Activated T-helper 17 cell treated with anti-CD3 and anti-CD28 coated beads, Interleukin-2, amount 50 U/mL, for 72 hours (primary cell): ENCODE measurements at regions not wholly inside any gene's neighbourhood (a gene's known extent, or its start where the extent isn't known, plus 50 kb on each side); places are given as distances from the start of the nearest gene placed in this dataset.
"Not testable (repeated sequence)": the region's sequence is repeated elsewhere in the genome, so short reads cannot be mapped to it uniquely, and the experiment has no call there.

Experiments
- ATAC-seq: fragments of 150-1000 bp; cut with Tn5 transposase; replicated peaks from 2 replicates; pipeline ENCODE4 v1.10.0; 2021; ENCODE audit warnings: mild to moderate bottlenecking, moderate library complexity
- H3K27ac Mint-ChIP-seq: one replicate; pipeline ENCODE4 v1.8.0; 2022; ENCODE audit warnings: mixed read lengths
- H3K27me3 Mint-ChIP-seq: one replicate; pipeline ENCODE4 v1.8.0; 2022; ENCODE audit warnings: mixed read lengths
- H3K36me3 Mint-ChIP-seq: one replicate; pipeline ENCODE4 v1.8.0; 2022; ENCODE audit warnings: low read depth, mild to moderate bottlenecking, mixed read lengths
- H3K4me1 Mint-ChIP-seq: one replicate; pipeline ENCODE4 v1.8.0; 2022; ENCODE audit warnings: mixed read lengths
- H3K4me3 Mint-ChIP-seq: one replicate; pipeline ENCODE4 v1.8.0; 2022; ENCODE audit warnings: mild to moderate bottlenecking, mixed read lengths
- H3K9me3 Mint-ChIP-seq: one replicate; pipeline ENCODE4 v1.8.0; 2022; ENCODE audit warnings: mixed read lengths

DNA sequence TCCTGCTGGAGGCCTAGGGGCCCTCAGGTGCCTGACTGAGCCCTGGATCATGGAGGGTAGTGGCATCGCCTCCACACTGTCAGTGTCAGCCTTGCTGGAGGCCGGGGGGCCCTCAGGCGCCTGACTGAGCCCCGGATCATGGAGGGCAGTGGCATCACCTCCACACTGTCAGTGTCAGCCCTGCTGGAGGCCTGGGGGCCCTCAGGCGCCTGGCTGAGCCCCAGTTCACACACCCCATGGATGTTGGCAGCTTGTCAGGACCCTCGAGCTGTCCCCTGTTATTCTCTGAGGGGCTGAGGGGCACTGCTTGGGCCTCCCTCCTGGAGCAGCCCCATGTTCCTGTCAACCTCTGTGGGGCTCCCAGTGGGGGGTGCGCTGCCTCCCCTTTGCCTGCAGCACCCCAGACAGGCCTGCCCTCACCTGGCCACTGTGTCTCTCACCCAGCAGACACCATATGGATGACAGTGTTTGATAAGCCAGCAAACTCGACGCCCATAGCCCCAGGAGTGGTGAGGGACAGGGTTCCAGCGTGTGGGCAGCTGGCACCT is 197.6 kb downstream of the LIPI start:
- Mint-ChIP-seq H3K36me3 (no peaks in the 10 kb centered on the region), H3K4me3 (no peak overlapping the region), H3K9me3 (no peaks in the 10 kb centered on the region), H3K27me3 (no peaks in the 10 kb centered on the region), H3K4me1 (no peaks in the 10 kb centered on the region), H3K27ac (no peak overlapping the region)
- ATAC-seq: no peak

DNA sequence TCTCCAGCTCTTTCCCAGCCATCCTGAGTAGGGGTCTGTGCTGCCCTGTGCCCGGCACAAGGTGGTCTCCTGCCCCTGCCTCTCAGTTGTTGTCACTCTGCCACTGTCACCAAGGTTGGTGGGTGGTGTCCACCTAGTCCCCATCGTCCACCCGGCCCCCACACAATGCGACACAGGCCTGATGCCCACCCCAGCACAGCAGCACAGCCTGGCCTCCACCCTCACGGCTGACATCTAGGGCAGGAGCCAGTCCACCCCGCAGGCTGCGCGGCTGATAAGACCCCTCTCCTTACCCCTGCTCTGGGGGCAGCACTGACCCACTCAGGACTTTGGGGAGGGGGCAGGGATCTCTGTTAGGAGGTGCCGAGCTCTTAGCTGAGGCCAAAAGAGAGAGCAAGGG is 198.3 kb downstream of the LIPI start:
- Mint-ChIP-seq H3K36me3 (no peaks in the 10 kb centered on the region), H3K27ac (no peak overlapping the region), H3K27me3 (no peaks in the 10 kb centered on the region), H3K9me3 (no peaks in the 10 kb centered on the region), H3K4me3 (no peak overlapping the region), H3K4me1 (no peaks in the 10 kb centered on the region)
- no peak for ATAC-seq

DNA sequence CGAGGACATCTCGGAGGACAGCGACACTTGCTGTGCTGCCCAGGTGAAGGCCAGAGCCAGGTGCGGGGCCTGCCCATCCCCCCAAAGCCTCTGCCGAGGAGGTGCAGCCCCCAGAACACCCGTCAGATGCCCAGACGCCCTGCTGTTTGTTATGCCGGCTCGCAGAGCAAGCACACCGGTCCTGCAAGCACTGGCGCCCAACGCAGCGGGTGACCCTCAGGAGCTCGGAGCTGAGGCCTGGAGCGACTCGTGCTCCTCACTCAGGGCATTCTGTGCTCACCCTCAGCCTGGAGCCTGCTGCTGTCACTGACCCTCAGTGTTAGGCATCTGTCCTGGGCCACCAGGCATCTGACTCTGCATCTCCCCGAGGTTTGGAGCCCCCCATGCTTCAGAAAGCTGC is 199.0 kb downstream of the LIPI start:
- H3K27ac Mint-ChIP-seq, H3K9me3 Mint-ChIP-seq, H3K27me3 Mint-ChIP-seq, ATAC-seq, H3K36me3 Mint-ChIP-seq, H3K4me3 Mint-ChIP-seq, H3K4me1 Mint-ChIP-seq: not testable (repeated sequence)

DNA sequence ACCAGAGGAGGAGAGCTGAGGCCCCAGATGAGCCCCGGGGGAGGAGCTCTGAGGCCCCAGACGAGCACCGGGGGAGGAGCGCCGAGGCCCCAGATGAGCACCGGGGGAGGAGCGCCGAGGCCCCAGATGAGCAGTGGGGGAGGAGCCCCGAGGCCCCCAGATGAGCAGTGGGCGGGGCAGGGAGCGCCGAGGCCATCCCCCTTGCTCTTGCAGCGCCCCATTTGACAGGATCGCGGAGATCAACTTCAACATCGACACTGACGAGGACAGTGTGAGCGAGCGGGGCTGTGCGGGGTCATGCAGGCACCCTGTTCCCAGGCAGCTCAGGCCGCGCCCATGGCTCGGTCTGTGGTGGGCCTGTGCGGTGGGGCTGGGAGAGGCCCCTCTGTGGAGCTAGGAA is 199.6 kb downstream of the LIPI start:
- not testable (repeated sequence) for H3K36me3 Mint-ChIP-seq, ATAC-seq, H3K27me3 Mint-ChIP-seq, H3K4me3 Mint-ChIP-seq, H3K27ac Mint-ChIP-seq, H3K9me3 Mint-ChIP-seq, H3K4me1 Mint-ChIP-seq

DNA sequence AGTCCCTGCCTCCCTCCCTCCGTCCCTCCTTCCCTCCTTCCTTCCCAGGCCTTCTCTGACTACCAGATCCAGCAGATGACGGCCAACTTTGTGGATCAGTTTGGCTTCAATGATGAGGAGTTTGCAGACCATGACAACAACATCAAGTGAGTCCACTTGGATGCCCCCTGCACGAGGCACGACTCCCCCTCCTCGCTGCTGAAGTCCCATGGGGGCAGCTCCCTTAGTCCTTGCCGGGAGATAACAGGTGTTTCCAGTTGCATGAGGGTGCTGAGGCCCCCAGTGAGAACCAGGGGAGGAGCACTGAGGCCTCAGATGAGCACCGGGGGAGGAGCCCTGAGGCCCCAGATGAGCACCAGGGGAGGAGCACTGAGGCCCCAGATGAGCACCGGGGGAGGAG is 200.0 kb downstream of the LIPI start:
- H3K9me3 Mint-ChIP-seq: no peaks in the 10 kb centered on the region
- H3K4me1 Mint-ChIP-seq: no peaks in the 10 kb centered on the region
- no peaks in the 10 kb centered on the region for H3K36me3 Mint-ChIP-seq
- H3K27me3 Mint-ChIP-seq: no peaks in the 10 kb centered on the region
- no peak overlapping the region for H3K27ac Mint-ChIP-seq
- ATAC-seq: no peak
- H3K4me3 Mint-ChIP-seq: no peak overlapping the region

DNA sequence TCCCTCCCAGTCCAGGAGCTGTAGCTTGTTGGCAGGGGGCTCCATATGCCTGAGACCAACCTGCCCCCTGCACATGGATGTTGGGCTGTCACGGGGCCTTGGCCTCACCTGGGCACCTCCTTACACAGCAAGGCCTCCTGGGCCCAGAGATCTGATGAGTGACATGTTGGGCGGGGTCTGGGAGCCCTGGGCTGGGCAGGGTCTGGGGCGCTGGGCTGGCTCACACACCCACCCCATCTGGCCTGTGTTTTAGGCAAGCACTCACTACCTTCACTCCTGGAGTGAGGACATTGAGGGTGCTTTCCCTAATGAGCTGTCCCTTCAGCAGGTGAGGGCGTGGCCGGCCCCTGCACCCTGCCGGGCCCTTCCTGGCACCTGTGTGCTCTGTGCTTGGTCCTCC is 200.8 kb downstream of the LIPI start:
- not testable (repeated sequence) for H3K27me3 Mint-ChIP-seq, H3K27ac Mint-ChIP-seq, H3K4me1 Mint-ChIP-seq, H3K36me3 Mint-ChIP-seq, H3K4me3 Mint-ChIP-seq, H3K9me3 Mint-ChIP-seq, ATAC-seq

DNA sequence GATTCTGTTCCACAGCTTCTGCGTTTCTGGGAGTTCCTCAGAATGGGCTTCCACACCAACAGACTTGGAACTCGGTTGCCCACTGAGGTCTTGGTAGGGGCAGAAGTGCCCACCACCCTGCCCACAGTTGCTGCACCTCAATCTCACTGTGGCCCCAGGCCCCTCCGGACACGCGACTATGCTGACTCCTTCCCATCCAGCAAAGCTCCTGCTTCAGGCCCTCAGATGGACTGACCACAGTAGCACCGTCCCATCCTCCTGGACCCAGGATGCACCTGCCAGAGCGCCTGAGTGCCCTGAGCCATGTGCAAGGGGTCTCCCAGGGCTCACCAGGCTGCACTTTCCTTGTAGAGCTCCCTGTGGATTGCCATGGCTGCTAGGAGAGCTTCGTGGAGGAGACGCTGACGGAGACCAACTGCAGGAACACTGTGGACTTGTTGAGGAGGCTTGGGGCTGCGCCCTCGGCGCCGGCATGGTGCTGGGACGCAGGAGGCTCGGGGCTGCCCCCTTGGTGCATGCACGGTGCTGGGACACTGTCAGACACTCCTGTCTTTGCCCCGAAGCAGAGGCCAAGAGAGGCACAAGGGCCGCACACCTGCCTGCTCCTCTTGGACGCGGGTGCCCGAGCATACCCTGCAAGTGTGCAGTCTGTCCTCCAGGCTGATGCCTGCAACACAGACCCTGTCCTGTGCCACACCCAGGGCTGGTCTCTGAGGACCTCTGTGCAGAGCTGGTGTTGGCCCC is 201.3 kb downstream of the LIPI start:
- H3K4me3 Mint-ChIP-seq, H3K9me3 Mint-ChIP-seq, H3K4me1 Mint-ChIP-seq, ATAC-seq, H3K36me3 Mint-ChIP-seq, H3K27me3 Mint-ChIP-seq, H3K27ac Mint-ChIP-seq: not testable (repeated sequence)

DNA sequence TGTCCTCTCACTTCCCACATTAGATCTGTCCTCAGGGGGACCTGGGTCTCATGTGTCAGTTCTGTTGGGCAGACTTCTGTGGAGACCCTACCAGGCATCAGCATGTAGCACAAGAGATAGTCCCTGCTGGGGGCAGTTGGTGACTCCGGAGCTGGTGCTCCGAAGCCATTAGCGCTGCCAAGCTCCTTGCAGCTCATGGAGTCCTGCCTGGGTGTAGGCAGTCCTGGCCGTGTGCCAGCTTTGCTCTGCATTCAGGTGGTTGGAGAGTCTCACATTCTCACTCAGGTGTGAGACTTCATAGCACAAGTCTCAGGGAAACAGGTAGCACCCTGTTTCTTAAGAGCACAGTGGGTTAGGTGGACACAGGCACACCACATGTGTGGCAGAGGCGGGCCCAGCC is 202.3 kb downstream of the LIPI start:
- not testable (repeated sequence) for H3K27ac Mint-ChIP-seq, H3K4me3 Mint-ChIP-seq, ATAC-seq, H3K36me3 Mint-ChIP-seq, H3K4me1 Mint-ChIP-seq, H3K9me3 Mint-ChIP-seq, H3K27me3 Mint-ChIP-seq

DNA sequence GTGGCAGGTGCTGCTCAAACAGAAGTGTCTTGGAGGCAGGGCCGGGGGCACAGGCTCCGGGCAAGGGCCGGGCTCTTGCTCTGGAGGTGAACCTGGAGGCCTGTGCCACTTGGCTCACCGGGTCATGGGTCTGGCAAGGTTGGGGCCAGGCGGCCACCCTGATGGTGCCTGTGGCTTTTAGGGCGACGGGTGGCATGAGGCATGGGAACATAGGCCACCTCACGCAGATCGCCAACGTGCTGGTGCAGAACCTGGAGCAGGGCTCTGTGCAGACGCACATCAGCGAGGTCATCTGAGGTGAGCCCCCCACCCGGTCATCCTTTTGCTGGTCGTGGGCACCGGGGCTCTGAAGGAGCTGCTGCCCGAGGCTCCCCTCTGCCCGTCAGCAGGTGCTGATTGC is 202.7 kb downstream of the LIPI start:
- H3K4me3 Mint-ChIP-seq, ATAC-seq, H3K9me3 Mint-ChIP-seq, H3K36me3 Mint-ChIP-seq, H3K27me3 Mint-ChIP-seq, H3K27ac Mint-ChIP-seq, H3K4me1 Mint-ChIP-seq: not testable (repeated sequence)

DNA sequence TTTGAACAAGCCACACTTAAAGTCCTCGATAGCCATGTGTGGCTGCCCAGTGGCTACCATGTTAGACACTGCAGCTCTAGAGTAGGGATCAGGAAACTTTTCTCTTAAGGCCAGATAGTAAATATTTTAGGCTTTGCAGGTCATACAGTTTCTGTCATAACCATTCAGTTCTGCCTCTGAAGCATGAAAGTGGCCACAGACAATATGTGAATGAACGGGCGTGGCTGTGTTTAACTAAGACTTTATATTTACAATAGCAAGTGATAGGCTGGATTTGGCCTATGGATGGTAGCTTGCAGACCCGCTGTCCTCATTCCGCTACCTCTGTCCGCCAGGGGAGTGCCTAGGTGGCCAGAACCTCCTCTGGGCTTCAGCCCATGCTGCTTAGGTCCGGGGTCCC is 204.6 kb downstream of the LIPI start:
- H3K36me3 Mint-ChIP-seq, H3K27ac Mint-ChIP-seq, ATAC-seq, H3K4me3 Mint-ChIP-seq, H3K9me3 Mint-ChIP-seq, H3K27me3 Mint-ChIP-seq, H3K4me1 Mint-ChIP-seq: not testable (repeated sequence)

DNA sequence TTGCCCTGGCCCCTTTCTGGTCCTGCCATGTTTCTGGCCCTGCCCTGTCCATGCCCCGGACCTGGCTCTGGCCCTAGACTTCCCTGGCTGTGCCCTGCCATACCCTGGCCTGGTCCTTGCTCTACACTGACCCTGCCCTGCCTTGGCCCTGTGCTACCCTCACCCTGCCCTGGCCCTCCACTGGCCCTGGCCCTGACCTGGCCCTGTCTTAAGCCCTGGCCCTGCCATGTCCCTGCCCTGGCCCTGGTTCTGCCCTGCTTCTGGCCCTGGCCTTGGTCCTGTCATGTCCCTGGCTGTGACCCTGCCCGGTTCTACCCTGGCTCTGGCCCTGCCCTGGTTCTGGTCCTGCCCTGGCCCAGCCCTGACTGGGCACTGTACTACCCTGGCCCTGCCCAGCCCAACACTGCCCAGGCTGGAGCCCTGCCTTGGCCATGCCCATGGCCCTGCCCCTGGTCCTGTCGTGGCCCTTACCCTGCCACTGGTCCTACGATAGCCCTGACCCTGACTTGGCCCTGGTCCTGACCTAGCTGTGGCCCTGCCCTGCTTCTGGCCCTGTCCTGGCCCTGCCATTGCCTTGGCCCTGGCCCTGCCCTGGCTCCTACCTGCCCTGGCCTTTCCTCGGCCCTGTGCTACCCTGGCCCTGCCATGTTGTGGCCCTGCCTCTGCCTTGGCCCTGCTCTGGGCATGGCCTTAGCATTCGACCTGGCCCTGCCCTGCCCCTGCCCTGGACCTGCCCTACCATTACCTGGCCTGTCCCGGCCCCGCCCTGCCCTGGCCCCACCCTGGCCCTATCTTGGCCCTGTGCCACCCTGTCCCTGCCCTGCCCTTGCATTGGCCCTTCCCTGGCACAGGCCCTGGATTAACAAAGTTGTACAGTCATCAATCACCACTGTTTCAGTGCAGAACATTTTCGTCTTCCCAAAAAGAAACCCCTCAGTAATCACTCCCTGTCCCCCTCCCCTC is 223.5 kb downstream of the LIPI start:
- not testable (repeated sequence) for H3K27me3 Mint-ChIP-seq, H3K36me3 Mint-ChIP-seq, H3K4me1 Mint-ChIP-seq, H3K9me3 Mint-ChIP-seq, H3K4me3 Mint-ChIP-seq, H3K27ac Mint-ChIP-seq
- ATAC-seq: peak; percentile 24

DNA sequence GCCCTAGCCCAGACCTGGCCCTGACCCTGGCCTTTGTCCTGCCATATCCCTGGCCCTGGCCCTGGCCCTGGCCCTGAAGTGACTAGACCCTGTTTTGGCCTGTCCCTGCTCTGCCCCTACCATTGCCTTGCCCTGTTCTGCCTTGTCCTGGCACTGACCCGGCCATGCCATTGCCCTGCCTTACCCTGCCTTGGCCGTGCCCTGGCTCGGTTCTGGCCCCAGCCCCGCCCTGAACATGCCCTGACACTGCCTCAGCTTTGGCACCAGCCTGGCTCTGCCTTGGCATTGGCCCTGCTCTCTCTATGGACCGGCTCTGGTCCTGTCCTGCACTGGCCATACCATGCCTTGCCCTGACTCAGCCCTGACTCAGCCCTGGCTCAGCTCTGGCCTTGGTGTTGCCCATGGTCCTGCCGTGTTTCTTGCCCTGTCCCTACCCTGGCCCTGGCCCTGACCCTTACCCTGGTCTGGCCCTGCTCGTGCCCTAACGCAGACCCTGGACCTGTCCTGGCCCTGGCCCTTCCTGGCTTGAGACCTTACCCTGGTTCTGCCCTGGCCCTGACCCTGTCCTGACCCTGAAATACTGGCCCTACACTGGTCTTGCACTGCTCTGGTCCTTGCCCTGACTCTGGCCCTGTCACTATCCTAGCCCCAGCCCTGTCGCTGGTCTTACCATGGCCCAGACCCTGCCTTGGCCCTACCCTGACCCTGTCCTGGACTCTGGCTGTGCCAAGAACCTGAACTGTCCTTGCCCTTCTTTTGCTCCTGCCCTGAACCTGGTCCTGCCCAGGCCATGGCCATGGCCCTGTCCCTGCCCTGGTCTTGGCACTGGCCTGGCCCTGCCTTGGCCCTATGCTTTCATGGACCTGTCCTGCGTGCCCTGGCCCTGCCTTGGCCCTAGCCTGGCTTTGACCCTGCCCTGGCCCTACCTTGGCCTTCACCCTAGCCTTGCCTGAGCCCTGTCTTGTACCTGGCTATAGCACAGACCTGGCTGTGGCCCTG is 224.6 kb downstream of the LIPI start:
- not testable (repeated sequence) for H3K9me3 Mint-ChIP-seq, H3K27me3 Mint-ChIP-seq, H3K4me3 Mint-ChIP-seq, H3K27ac Mint-ChIP-seq, H3K36me3 Mint-ChIP-seq, H3K4me1 Mint-ChIP-seq
- peak; percentile 23 for ATAC-seq

DNA sequence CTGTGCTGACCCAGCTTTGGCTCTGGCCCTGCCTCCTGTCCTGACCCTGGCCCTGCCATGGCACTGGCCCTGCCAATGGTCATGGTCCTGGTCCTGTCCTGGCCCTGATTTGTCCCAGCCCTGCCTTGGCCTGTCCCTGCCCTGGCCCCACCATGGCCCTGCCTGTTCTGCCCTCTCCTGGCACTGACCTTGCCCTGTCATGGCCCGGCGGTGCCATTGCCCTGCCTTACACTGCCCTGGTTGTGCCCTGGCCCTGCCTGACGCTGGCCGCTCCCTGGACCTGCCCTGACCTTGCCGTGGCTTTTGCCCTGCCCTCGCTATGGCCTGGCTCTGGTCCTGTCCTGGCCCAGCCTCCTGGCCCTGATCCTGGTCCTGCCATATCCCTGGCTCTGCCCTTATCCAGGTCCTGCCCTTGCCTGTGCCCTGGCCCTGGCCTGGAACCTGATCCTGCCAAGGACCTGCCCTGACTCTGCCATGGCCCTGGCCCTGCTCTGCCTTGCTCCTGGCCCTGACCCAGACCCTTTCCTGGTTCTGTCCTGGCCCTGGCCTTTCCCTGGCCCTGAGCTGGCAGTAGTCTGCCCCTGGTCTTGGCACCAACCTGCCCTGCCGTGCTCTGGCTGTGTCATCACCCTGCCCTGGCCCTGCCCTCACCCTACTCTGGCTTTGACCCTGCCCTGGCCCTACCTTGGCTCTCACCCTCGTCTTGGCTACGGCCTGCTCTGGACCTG is 225.5 kb downstream of the LIPI start:
- H3K27ac Mint-ChIP-seq, H3K9me3 Mint-ChIP-seq, H3K4me3 Mint-ChIP-seq, H3K36me3 Mint-ChIP-seq, H3K4me1 Mint-ChIP-seq, H3K27me3 Mint-ChIP-seq: not testable (repeated sequence)
- ATAC-seq: peak; percentile 16

DNA sequence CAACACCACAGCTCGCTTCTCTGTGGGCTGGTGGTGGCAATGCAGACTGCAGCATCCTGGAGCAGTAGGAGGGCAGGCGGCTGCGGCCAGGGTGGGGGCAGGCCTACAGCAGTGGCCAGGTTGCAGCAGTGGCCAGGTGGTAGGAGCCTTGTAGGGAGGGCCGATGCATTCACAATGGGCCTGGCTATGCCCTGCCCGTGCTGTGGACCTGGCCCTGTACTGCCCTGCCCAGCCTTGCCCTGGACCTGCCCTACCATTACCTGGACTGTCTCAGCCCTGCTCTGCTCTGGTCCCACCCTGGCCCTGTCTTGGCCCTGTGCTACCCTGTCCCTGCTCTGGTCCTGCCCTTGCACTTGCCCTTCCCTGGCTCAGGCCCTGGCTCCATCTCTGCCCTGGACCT is 226.0 kb downstream of the LIPI start:
- not testable (repeated sequence) for H3K9me3 Mint-ChIP-seq, H3K27me3 Mint-ChIP-seq, H3K36me3 Mint-ChIP-seq, H3K27ac Mint-ChIP-seq, ATAC-seq, H3K4me3 Mint-ChIP-seq, H3K4me1 Mint-ChIP-seq
